Hematopoietic multipotent progenitor cell (in vitro differentiated cells): ENCODE measurements at regions not wholly inside any gene's neighbourhood (a gene's known extent, or its start where the extent isn't known, plus 50 kb on each side); places are given as distances from the start of the nearest gene placed in this dataset.
"Not testable (repeated sequence)": the region's sequence is repeated elsewhere in the genome, so short reads cannot be mapped to it uniquely, and the experiment has no call there.

ENCODE experiments used
- DNase-seq, 3 donors: peaks; one replicate each; pipeline ENCODE4 v3.0.0-alpha.2; 2011 to 2015; ENCODE audit warnings: low read depth in 2 of 3, low spot score in 2 of 3

DNA sequence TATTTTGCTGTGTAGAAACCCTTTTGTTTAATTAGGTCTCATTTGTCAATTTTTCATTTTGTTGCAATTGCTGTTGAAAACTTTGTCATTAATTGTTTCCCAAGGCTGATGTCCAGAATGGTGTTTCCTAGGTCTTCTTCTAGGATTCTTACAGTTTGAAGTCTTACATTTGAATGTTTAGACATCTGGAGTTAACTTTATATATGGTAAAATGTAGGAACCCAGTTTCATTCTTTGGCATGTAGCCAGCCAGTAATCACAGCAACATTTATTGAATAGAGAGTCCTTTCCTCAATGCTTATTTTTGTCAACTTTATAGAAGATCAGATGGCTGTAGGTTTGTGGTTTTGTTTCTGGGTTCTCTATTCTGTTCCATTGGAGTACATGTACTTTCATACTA, 1290.8 kb upstream of the CDH9 start:
- DNase-seq = no peak

DNA sequence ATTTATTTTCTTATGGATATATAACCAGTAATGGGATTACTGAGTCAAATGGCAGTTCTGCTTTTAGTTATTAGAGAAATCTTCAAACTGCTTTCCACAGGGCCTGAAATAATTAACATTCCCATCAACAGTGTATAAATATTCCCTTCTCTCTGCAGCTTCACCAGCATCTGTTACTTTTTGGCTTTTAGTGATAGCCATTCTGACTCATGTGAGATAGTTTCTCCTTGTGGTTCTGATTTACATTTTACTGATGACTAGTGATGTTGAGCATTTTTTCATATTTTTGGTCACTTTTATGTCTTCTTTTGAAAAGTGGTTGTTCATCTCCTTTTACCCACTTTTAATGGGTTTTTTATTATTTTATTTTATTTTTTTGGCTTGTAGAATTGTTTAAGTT, 1290.3 kb upstream of the CDH9 start:
- DNase-seq = no peak

DNA sequence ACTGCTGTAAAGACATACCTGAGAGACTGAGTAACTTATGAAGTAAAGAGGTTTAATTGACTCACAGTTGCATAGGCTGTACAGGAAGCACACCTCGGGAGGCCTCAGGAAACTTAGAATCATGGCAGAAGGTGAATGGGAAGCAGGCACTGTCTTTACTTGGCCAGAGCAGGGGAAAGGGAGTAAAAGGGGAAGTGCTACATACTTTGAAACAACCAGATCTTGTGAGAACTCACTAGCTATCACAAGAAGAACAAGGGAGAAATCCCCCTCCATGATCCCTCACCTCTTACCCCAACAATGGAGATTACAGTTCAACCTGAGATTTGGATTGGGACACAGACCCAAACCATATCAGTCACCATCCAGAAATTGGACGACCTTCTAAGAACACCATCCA, 1285.8 kb upstream of the CDH9 start:
- no peak for DNase-seq

GRCh38 chr5:28313953-28314352, 1275.6 kb upstream of the CDH9 start:
- DNase-seq = no peak

- DNase-seq = no peak
These were observed 1275.0 kb upstream of the CDH9 start for GRCh38 chr5:28313321-28313951.

GRCh38 chr5:28310696-28311095, 1272.3 kb upstream of the CDH9 start:
- no peak for DNase-seq

DNA sequence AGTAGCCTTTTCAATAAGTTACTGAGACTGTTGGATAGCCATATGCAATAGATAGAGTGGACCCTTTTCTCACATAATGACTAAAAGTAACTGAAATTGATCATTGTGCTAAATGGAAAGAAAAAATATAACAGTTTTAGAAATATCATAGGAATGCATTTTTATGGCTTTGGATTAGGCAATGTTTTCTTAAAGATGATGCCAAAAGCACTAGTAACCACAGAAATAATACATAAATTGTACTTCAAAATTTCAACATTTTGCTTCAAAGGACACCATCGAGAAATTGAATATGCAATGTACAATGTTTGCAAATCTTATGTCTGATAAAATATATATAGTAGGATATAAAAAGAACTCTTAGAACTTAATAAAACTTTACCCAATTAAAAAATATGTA, 1267.5 kb upstream of the CDH9 start:
- no peak for DNase-seq

GRCh38 chr5:28301712-28302111, 1263.3 kb upstream of the CDH9 start:
- DNase-seq = no peak

DNA sequence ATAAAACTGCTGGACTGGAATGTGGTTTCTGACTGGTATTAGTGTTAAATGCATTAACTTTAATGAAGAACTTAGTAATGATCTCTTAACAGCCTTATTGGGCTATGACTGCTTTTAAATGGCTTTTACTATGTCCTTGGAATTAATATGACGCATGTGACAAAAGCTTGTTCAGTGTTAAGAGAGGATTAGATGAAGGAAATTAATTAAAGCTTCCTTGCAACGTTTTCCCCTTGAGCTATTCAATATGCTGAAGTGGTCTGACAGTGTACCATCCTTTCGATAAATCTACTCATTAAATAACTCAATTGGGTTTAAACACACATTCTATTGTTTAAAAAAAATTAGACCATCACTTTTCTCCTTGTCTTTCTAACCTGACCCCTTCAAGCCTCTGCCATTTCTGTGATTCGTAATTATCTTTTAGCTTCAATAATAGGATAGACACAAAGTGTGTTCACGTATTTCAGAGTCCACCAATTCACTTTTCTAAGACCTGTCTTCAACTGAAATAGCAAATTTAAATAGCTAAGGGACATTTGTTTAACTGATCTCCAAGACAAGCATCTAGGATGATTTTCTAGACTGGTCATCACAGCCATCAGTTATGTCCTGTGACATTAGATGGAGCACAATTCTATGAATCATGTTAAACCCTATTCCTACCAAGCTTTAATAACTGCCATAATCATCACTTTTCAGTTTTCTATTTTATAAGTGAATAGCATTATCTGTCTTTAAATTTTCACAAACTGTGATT, 1258.0 kb upstream of the CDH9 start:
- no peak for DNase-seq

DNA sequence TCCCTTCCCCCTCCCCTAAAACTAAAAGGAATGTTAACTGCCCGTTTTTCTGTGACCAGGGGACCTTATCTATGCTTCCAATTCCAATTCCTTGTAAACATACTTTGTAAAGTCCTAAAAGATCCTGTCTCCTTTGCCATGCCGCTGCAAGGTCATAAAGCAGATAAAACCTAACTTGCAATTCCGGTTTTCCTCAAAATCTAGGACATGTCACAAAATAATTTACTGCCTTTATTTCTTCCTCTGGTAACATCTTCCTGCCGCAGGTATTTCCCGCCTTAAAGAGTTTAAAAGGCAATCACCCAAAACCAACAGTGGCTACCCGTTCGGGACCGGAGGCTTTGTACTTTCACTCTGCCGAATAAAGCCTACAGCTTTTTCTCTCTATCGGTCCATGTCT, 1248.6 kb upstream of the CDH9 start:
- not testable (repeated sequence) for DNase-seq

DNA sequence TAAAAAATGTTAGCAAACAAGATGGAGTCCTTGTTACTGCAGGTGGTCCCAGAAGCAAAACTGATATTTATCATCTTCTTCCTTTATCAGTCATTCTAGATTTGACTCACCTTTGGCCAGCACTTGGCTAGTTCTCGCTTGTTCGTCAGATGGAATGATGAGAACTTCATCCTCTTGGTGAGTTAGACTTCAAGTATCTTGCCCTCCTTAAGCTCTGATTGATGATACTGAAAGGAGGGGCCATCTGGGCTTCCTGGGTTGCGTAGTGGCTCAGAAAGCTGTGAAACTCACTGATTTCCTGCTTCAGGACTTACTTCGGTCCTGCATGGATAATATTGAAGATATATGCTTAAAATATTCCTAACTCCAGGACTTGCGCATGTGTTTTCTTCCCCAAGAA, 1248.2 kb upstream of the CDH9 start:
- no peak for DNase-seq

GRCh38 chr5:28284788-28285187, 1246.4 kb upstream of the CDH9 start:
- DNase-seq = no peak

- DNase-seq = no peak
These were observed 1243.0 kb upstream of the CDH9 start for GRCh38 chr5:28281351-28281750.

DNA sequence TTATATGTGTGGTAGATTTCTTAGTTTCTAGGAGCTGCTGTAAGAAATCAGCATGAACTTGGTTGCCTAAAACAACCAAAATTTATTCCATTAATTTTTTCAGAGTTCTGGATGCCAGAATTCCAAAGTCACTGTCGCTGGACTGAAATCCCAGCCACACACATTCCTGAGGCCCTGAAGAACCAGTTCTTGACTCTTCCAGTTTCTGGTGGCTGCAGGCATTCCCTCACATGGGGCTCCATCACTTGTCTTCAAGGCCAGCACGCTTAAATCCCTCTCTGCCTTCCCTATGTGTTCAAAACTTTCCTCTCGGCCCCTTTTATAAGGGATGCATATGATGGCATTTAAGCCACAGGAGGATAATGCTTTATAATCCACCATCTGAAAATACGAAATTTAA, 1237.5 kb upstream of the CDH9 start:
- DNase-seq = no peak

GRCh38 chr5:28269978-28270377, 1231.6 kb upstream of the CDH9 start:
- DNase-seq = no peak

GRCh38 chr5:28265877-28266276, 1227.5 kb upstream of the CDH9 start:
- DNase-seq = no peak

DNA sequence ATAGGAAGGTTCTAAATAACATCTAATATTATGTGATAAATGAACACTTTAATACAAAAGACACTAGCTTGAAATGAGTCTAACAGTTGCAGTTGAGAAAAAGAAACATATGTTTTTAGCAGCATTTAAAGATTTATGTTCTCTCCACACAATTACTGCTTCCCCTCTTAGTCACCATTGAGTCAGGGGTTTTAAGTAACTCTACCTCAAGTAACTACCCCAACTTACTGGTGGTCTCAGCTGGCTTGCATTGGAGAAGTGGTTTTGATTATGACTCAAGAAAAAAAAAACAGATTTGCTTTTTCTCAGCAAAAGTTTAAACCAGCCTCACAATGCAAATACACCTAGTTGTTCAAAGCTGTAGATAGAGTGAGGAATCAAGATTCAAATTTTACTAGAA, 1216.5 kb upstream of the CDH9 start:
- DNase-seq = no peak

DNA sequence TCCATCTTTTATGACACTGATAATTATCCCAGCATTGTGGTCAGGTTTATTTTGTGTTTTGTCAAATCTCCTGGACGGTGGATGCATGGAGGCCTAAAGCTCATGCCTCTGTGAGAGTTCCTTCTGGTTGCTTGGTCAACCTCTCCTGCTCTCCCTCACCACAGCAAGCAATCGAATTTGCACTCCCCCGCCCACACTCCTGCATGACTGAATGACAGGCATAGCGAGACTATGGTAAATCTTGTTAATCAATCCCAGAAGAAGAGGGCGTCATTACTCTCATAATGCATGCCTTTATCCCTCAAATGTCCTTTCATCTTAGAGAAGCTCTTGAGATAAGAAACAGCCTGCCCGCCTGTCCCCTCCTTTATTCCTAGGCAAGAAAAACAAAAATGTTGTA, 1215.0 kb upstream of the CDH9 start:
- DNase-seq = no peak

- DNase-seq = no peak
These were observed 1211.5 kb upstream of the CDH9 start for GRCh38 chr5:28249771-28250415.

DNA sequence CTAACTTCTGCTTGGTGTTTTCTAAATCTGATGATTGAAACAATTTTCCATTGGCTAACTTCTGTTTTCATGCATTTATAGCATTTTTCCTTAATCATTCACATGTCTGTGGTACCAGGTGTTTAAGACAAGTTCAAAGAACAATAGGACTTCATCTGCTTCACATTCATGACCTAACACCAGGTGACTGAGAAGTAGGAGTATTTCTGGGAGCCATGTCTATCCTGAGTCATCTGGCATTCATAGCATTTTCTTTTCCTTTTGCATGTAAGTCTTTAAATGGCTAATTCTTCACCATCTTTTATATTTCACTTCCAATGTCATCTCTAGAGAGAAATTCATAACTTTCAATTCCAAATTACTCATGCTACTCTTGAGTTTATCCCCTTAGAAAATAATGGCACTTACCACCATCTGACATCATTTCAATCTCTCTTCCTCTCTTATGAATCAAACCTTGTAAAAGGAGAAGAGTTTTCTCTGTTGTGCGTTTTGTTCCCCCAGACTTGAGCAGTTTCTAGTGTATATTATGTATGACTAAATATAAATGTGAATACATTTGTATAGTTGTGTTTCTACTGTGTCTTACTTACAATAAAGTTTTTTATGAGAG, 1196.1 kb upstream of the CDH9 start:
- DNase-seq = no peak

GRCh38 chr5:28226407-28226806, 1188.0 kb upstream of the CDH9 start:
- no peak for DNase-seq

DNA sequence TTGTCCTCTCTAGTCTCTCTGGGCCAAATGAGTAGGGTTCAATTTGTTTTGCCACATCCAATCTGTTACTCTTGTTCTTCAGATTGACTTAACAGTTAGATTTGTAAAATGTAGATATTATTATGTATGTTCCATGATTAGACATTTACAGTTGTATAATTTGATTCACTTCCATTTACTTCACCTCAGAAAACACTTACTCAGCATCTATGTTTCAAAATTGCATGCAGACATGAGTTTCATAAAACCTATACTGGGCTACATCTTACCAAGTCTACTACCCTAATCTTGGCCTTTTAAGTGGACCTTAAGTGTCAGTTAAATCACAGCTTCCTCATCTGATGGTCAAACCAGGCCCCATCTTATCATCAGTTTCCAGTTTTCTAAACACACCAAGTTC, 1181.2 kb upstream of the CDH9 start:
- no peak for DNase-seq
